Activated CD4-positive, alpha-beta T cell treated with anti-CD3 and anti-CD28 coated beads, Interleukin-2, Interleukin-4, amounts not matched to agents 100 ng/mL and 50 ng/mL, durations not matched to agents 16 hours and 8 hours (primary cell): ENCODE measurements at regions not wholly inside any gene's neighbourhood (a gene's known extent, or its start where the extent isn't known, plus 50 kb on each side); places are given as distances from the start of the nearest gene placed in this dataset.

Experiments
- DNase-seq: peaks from one replicate; pipeline ENCODE4 v3.0.0-alpha.2; 2020; ENCODE audit warnings: low spot score

- DNase-seq: no peak
Observed at GRCh38 chr16:85309656-85310587, 197.7 kb upstream of the CIBAR2 start.

GRCh38 chr16:85310868-85311585 is 198.8 kb upstream of the CIBAR2 start:
- no peak for DNase-seq

GRCh38 chr16:85311741-85312140 is 199.5 kb upstream of the CIBAR2 start:
- DNase-seq: no peak

- no peak for DNase-seq
Observed at GRCh38 chr16:85312174-85312573, 199.9 kb upstream of the CIBAR2 start.

GRCh38 chr16:85312642-85313525 is 200.6 kb upstream of the CIBAR2 start:
- DNase-seq: no peak

GRCh38 chr16:85313526-85314301 is 201.4 kb upstream of the CIBAR2 start:
- DNase-seq: no peak

GRCh38 chr16:85314512-85314971 is 202.3 kb upstream of the CIBAR2 start:
- no peak for DNase-seq

- DNase-seq: no peak
Observed at GRCh38 chr16:85315866-85316265, 203.6 kb upstream of the CIBAR2 start.

GRCh38 chr16:85316321-85316919 is 204.1 kb upstream of the CIBAR2 start:
- peak; percentile 41 for DNase-seq

GRCh38 chr16:85316944-85317343 is 204.7 kb upstream of the CIBAR2 start:
- no peak for DNase-seq

- no peak for DNase-seq
Observed at GRCh38 chr16:85317704-85318103, 205.4 kb upstream of the CIBAR2 start.

GRCh38 chr16:85319208-85319983 is 207.1 kb upstream of the CIBAR2 start:
- DNase-seq: no peak

- DNase-seq: no peak
Observed at GRCh38 chr16:85319984-85320440, 207.7 kb upstream of the CIBAR2 start.

GRCh38 chr16:85320677-85321385 is 208.6 kb upstream of the CIBAR2 start:
- no peak for DNase-seq

GRCh38 chr16:85321509-85322271 is 209.4 kb upstream of the CIBAR2 start:
- DNase-seq: no peak

GRCh38 chr16:85323230-85323960 is 211.1 kb upstream of the CIBAR2 start:
- no peak for DNase-seq

GRCh38 chr16:85323961-85324253 is 211.6 kb upstream of the CIBAR2 start:
- no peak for DNase-seq

- no peak for DNase-seq
Observed at GRCh38 chr16:85324488-85324887, 212.2 kb upstream of the CIBAR2 start.
